ENCODE measurements at regions not wholly inside any gene's neighbourhood (a gene's known extent, or its start where the extent isn't known, plus 50 kb on each side); places are given as distances from the start of the nearest gene placed in this dataset.

GRCh38 chr5:88364991-88365390, 96.3 kb upstream of the TMEM161B start:
- Histone ChIP-seq H3K4me2 (ENCODE audit: low read length) (no peak overlapping the region), H3K9me2 (ENCODE audit: insufficient read depth) (no peaks in the 10 kb centered on the region), H3K79me2 (ENCODE audit: insufficient read depth, low read length) (no peaks in the 10 kb centered on the region), H3K9me3 (ENCODE audit: control insufficient read depth in 1 of 2, insufficient read depth in 1 of 2, low read depth in 1 of 2, low read length in 2 of 2) (no peaks in the 10 kb centered on the region), H2AFZ (ENCODE audit: low read depth, low read length, poor library complexity, severe bottlenecking) (no peak overlapping the region), H3K36me3 (ENCODE audit: control insufficient read depth in 1 of 2, insufficient read depth in 2 of 2, low read length in 2 of 2) (no peaks in the 10 kb centered on the region), H3K9ac (ENCODE audit: low read length) (no peak overlapping the region), H3K4me1 (ENCODE audit: control insufficient read depth in 1 of 2, insufficient read depth in 2 of 2, low read length in 2 of 2) (no peaks in the 10 kb centered on the region), H4K20me1 (ENCODE audit: insufficient read depth) (no peaks in the 10 kb centered on the region), H3K27ac (ENCODE audit: low read depth, low read length) (no peak overlapping the region), H3K4me3 (replicated peaks in 1 of 2; ENCODE audit: low read depth in 1 of 2, low read length in 2 of 2) (no peak overlapping the region), H3K27me3 (ENCODE audit: insufficient read depth, low read length) (no peaks in the 10 kb centered on the region)
- ATAC-seq: no peak
- TF ChIP-seq SIN3A (IDR thresholded peaks at IDR 0.05; ENCODE audit: low read depth): no peak
- TF ChIP-seq ATF3 (IDR thresholded peaks at IDR 0.05): no peak
- TF ChIP-seq EZH2phosphoT487 (IDR thresholded peaks at IDR 0.05; ENCODE audit: borderline replicate concordance): no peak
- TF ChIP-seq EGR1 (IDR thresholded peaks at IDR 0.05; ENCODE audit: low read depth): no peak
- TF ChIP-seq SRF (IDR thresholded peaks at IDR 0.05; ENCODE audit: low read depth): no peak
- no peak for TF ChIP-seq SP1 (IDR thresholded peaks at IDR 0.05; ENCODE audit: low read depth)
- no peak for TF ChIP-seq CTCF (IDR thresholded peaks at IDR 0.05 in 2 of 3, conservative IDR thresholded peaks at IDR 0.05 in 1 of 3; ENCODE audit: borderline replicate concordance in 1 of 3, insufficient read depth in 1 of 3, low read depth in 2 of 3, low read length in 2 of 3)
- TF ChIP-seq TCF7L2 (IDR thresholded peaks at IDR 0.05; ENCODE audit: borderline replicate concordance, extremely low read depth, insufficient read depth, insufficient read length): no peak
- TF ChIP-seq RAD21 (IDR thresholded peaks at IDR 0.05; ENCODE audit: low read depth): no peak
- TF ChIP-seq FOSL1 (IDR thresholded peaks at IDR 0.05; ENCODE audit: low read depth): no peak
- TF ChIP-seq ZFX (IDR thresholded peaks at IDR 0.05): no peak
- TF ChIP-seq ZNF274 (IDR thresholded peaks at IDR 0.05; ENCODE audit: low read depth, low read length): no peak
- ChIA-PET POLR2A (no interaction called here), RAD21 (ENCODE audit: low non-redundant PET in 1 of 2, low total read pairs in 2 of 2, uncharacterized antibody in 2 of 2, unreplicated experiment in 2 of 2) (no interaction called here), CTCF (no interaction called here)
- intact Hi-C loops (cut with micrococcal nuclease): no loop called here
- no TSS peak for BruUV-seq (replicated peaks)
- no peak for DNase-seq (ENCODE audit: low read depth, low spot score)
